ENCODE measurements at regions not wholly inside any gene's neighbourhood (a gene's known extent, or its start where the extent isn't known, plus 50 kb on each side); places are given as distances from the start of the nearest gene placed in this dataset.

DNA sequence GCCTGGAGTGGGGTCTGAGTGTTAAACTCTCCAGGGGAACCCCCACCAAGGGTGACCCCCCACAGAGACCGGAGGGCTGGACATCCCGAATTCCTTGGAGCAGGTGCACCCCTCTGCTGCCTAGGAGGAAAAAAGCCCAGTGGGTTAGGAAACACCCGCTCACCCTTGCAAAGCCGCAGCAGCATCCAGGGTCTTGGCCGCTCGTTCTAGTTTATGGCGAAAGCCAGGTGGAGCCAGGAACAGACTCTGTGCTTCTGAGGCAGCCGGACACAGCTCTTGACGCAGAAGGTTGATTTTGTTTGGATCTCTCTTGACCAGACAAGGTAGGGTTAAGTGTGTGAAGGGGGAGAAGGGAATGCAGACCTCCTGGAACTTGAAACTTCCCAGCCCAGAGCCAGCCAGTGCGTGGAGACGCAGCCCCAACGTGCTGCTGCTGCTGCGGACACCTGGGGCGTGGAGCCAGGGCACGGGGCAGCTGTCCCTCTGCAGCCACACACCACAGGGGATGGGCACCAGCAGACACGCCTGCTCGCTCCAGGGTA is 154.5 kb downstream of the LAT start:
- no peak overlapping the region for H2BK120ac ChIP-seq (ENCODE audit: low read depth, low read length)
- no peak overlapping the region for H3K23ac ChIP-seq (ENCODE audit: low read depth, low read length)
- H3K4me3 ChIP-seq (ENCODE audit: insufficient read depth, low read depth, low read length): no peak overlapping the region
- H3K9me3 ChIP-seq (ENCODE audit: control insufficient read depth, insufficient read depth, low read length): peaks cover 5% of the 10 kb centered on the region
- H3K18ac ChIP-seq (ENCODE audit: low read depth, low read length): no peak overlapping the region
- H3K14ac ChIP-seq (replicated peaks; ENCODE audit: low read depth, low read length): no peak overlapping the region
- H3K27ac ChIP-seq (ENCODE audit: insufficient read depth, low read length): no peak overlapping the region
- no peak overlapping the region for H4K8ac ChIP-seq (ENCODE audit: low read depth in 2 of 2, low read length in 2 of 2)
- no peak overlapping the region for H3K9ac ChIP-seq (ENCODE audit: low read depth, low read length)
- no peaks in the 10 kb centered on the region for H3K4me1 ChIP-seq (ENCODE audit: control insufficient read depth, insufficient read depth, low read length)
- no peak for TF ChIP-seq MAFK (IDR thresholded peaks at IDR 0.05; ENCODE audit: low read depth, low read length)
- TF ChIP-seq MAZ (IDR thresholded peaks at IDR 0.05; ENCODE audit: borderline replicate concordance, low read depth, low read length): no peak
- TF ChIP-seq, protein P1, sequence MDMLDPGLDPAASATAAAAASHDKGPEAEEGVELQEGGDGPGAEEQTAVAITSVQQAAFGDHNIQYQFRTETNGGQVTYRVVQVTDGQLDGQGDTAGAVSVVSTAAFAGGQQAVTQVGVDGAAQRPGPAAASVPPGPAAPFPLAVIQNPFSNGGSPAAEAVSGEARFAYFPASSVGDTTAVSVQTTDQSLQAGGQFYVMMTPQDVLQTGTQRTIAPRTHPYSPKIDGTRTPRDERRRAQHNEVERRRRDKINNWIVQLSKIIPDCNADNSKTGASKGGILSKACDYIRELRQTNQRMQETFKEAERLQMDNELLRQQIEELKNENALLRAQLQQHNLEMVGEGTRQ (IDR thresholded peaks at IDR 0.05; ENCODE audit: low read depth, low read length): no peak
- TF ChIP-seq CHD1 (IDR thresholded peaks at IDR 0.05; ENCODE audit: low read depth, low read length): no peak
- no peak for TF ChIP-seq FOS (IDR thresholded peaks at IDR 0.05; ENCODE audit: low read depth, low read length)
- TF ChIP-seq RFX5 (IDR thresholded peaks at IDR 0.05; ENCODE audit: low read depth, low read length): no peak
- no peak for TF ChIP-seq NFE2L2 (IDR thresholded peaks at IDR 0.05; ENCODE audit: low read depth, low read length)
- no peak for TF ChIP-seq SMC3 (IDR thresholded peaks at IDR 0.05; ENCODE audit: low read depth, low read length)
- TF ChIP-seq, protein P2, sequence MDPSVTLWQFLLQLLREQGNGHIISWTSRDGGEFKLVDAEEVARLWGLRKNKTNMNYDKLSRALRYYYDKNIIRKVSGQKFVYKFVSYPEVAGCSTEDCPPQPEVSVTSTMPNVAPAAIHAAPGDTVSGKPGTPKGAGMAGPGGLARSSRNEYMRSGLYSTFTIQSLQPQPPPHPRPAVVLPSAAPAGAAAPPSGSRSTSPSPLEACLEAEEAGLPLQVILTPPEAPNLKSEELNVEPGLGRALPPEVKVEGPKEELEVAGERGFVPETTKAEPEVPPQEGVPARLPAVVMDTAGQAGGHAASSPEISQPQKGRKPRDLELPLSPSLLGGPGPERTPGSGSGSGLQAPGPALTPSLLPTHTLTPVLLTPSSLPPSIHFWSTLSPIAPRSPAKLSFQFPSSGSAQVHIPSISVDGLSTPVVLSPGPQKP (IDR thresholded peaks at IDR 0.05; ENCODE audit: borderline replicate concordance, low read depth, low read length): no peak
- no peak for TF ChIP-seq MXI1 (IDR thresholded peaks at IDR 0.05; ENCODE audit: borderline replicate concordance, low read depth, low read length)
- no peak for TF ChIP-seq RCOR1 (IDR thresholded peaks at IDR 0.05; ENCODE audit: insufficient replicate concordance, low read length)
- no peak for TF ChIP-seq BHLHE40 (IDR thresholded peaks at IDR 0.05; ENCODE audit: low read depth, low read length)
- TF ChIP-seq, protein P3, sequence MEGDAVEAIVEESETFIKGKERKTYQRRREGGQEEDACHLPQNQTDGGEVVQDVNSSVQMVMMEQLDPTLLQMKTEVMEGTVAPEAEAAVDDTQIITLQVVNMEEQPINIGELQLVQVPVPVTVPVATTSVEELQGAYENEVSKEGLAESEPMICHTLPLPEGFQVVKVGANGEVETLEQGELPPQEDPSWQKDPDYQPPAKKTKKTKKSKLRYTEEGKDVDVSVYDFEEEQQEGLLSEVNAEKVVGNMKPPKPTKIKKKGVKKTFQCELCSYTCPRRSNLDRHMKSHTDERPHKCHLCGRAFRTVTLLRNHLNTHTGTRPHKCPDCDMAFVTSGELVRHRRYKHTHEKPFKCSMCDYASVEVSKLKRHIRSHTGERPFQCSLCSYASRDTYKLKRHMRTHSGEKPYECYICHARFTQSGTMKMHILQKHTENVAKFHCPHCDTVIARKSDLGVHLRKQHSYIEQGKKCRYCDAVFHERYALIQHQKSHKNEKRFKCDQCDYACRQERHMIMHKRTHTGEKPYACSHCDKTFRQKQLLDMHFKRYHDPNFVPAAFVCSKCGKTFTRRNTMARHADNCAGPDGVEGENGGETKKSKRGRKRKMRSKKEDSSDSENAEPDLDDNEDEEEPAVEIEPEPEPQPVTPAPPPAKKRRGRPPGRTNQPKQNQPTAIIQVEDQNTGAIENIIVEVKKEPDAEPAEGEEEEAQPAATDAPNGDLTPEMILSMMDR (conservative IDR thresholded peaks at IDR 0.05; ENCODE audit: low read depth, low read length): no peak
- no peak for TF ChIP-seq POLR2A (IDR thresholded peaks at IDR 0.05; ENCODE audit: low read depth, low read length)
- no peak for TF ChIP-seq CEBPB (IDR thresholded peaks at IDR 0.05; ENCODE audit: low read depth, low read length)
- TF ChIP-seq RAD21 (IDR thresholded peaks at IDR 0.05; ENCODE audit: low read length): no peak
- CTCF ChIA-PET: no interaction called here
- no peak overlapping the region for H2BK20ac ChIP-seq (ENCODE audit: low read depth, low read length)
- H4K20me1 ChIP-seq (ENCODE audit: insufficient read depth, low read length): no peaks in the 10 kb centered on the region
- no peak overlapping the region for H2AFZ ChIP-seq (replicated peaks; ENCODE audit: low read length, poor library complexity)
- in situ Hi-C loops (cut with MboI; ENCODE audit: low sequenced_read_pairs) (no loop called here), dilution Hi-C loops (cut with HindIII; ENCODE audit: low sequenced_read_pairs, unreplicated experiment) (no loop called here), intact Hi-C loops (cut with micrococcal nuclease) (no loop called here)
- WGBS, 2 experiments (ENCODE audit: extremely low coverage in 2 of 2, insufficient read length in 1 of 2): 76% methylated on average over 8 of the region's 17 CpGs; no CpG with 5 or more reads in 1 of the 2 experiments
- no peaks in the 10 kb centered on the region for H3K79me1 ChIP-seq (ENCODE audit: low read depth in 1 of 2, low read length in 2 of 2)
- H3K36me3 ChIP-seq (ENCODE audit: control insufficient read depth, insufficient read depth, low read length): no peaks in the 10 kb centered on the region; the same call in 1 of the 2 replicates
- no peak overlapping the region for H2AK5ac ChIP-seq (ENCODE audit: low read depth, low read length)
- no peak overlapping the region for H2BK15ac ChIP-seq (ENCODE audit: low read depth, low read length)
- H3K4me2 ChIP-seq (ENCODE audit: low read depth, low read length): no peak overlapping the region
- DNase-seq (no peak), ATAC-seq (ENCODE audit: low read depth) (no peak)
- H3K9me1 ChIP-seq (ENCODE audit: insufficient read depth, low read length): no peaks in the 10 kb centered on the region
- H3K56ac ChIP-seq (ENCODE audit: extremely low read depth, insufficient read depth, low read length): no peak overlapping the region
- no peak overlapping the region for H4K91ac ChIP-seq (ENCODE audit: insufficient read depth, low read depth, low read length)
- no peaks in the 10 kb centered on the region for H3K27me3 ChIP-seq (ENCODE audit: control insufficient read depth, insufficient read depth, low read length)
- no peak overlapping the region for H2AK9ac ChIP-seq (replicated peaks; ENCODE audit: low read depth, low read length, poor library complexity)
- POLR2A ChIA-PET (ENCODE audit: unreplicated experiment): no interaction called here
- H2BK5ac ChIP-seq (ENCODE audit: low read depth, low read length, poor library complexity, severe bottlenecking): no peak overlapping the region
- no peak overlapping the region for H4K5ac ChIP-seq (ENCODE audit: low read depth, low read length)
- BruUV-seq (replicated peaks): no TSS peak
- no peak overlapping the region for H3K4ac ChIP-seq (ENCODE audit: low read depth, low read length)

Data from IMR-90 (cell line).